Kidney epithelial cell (primary cell): ENCODE measurements at regions not wholly inside any gene's neighbourhood (a gene's known extent, or its start where the extent isn't known, plus 50 kb on each side); places are given as distances from the start of the nearest gene placed in this dataset.

Experiments used
- DNase-seq: peaks from one replicate; pipeline ENCODE4 v3.0.0-alpha.2; 2010; ENCODE audit warnings: low read depth
- H3K27me3 ChIP-seq: 2 replicates; pipeline ENCODE4 v1.6.0; 2011; ENCODE audit warnings: low read length; ENCODE audit not compliant: control insufficient read depth, insufficient read depth
- H3K36me3 ChIP-seq: 2 replicates; pipeline ENCODE4 v1.5.1; 2011; ENCODE audit warnings: low read length; ENCODE audit not compliant: control insufficient read depth, insufficient read depth
- H3K4me3 ChIP-seq: 2 replicates; pipeline ENCODE4 v1.5.1; 2011; ENCODE audit warnings: low read depth, mild to moderate bottlenecking, control low read depth, low read length
- CTCF ChIP-seq: IDR thresholded peaks from 2 replicates; pipeline ENCODE4 v1.5.1; 2011; ENCODE audit warnings: mild to moderate bottlenecking, moderate library complexity, low read length, control low read depth, inconsistent platforms; ENCODE audit not compliant: insufficient read depth, poor library complexity, severe bottlenecking

GRCh38 chrX:113973706-113974105 lies 610.2 kb upstream of the HTR2C start:
- H3K27me3 ChIP-seq: no peaks in the 10 kb centered on the region
- H3K36me3 ChIP-seq: no peaks in the 10 kb centered on the region
- no peak overlapping the region for H3K4me3 ChIP-seq
- DNase-seq: no peak
- TF ChIP-seq CTCF: no peak

GRCh38 chrX:113966791-113967190 lies 617.1 kb upstream of the HTR2C start:
- Histone ChIP-seq H3K4me3 (no peak overlapping the region), H3K27me3 (no peaks in the 10 kb centered on the region), H3K36me3 (no peaks in the 10 kb centered on the region)
- DNase-seq: no peak
- TF ChIP-seq CTCF: no peak

DNA sequence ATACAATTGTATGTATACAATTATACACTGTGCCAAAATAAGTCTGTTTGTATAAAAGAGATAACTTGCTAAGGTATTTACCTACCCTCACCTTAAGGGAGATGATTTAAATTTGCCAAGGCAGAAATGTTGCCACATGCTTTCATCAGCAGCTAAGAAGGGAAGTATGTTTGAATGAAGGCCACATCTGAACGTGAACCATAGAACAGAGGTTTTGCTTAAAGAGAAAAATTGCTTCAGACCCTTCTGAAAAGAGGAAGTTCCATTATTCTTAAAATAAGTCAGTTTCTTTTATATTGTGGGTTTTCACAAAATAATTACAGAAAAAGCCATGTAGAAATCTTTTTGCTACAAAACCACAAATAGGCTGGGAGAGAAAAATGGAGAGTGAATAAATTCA lies 621.5 kb upstream of the HTR2C start:
- H3K4me3 ChIP-seq: no peak overlapping the region
- no peaks in the 10 kb centered on the region for H3K36me3 ChIP-seq
- no peak for TF ChIP-seq CTCF
- no peaks in the 10 kb centered on the region for H3K27me3 ChIP-seq
- DNase-seq: no peak

GRCh38 chrX:113959912-113960626 lies 623.8 kb upstream of the HTR2C start:
- TF ChIP-seq CTCF: no peak
- Histone ChIP-seq H3K27me3 (no peaks in the 10 kb centered on the region), H3K4me3 (no peak overlapping the region), H3K36me3 (no peaks in the 10 kb centered on the region)
- no peak for DNase-seq

DNA sequence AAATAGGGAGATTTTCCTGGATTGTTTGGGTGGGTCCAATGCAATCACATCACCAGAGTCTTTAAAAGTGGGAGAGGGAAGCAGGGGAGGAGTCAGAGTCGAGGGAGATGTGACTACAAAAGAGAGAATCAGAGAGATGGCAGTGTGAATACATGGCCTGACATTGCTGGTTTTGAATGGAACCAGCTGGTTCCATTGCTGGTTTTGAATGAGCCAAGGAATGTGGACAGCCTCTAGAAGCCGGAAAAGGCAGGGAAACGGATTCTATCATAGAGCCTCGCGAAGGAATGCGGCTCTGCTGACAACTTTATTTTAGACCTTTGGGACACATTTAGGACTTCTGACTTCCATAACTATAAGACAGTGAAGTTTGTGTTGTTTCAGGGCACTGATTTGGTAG lies 627.0 kb upstream of the HTR2C start:
- H3K27me3 ChIP-seq: no peaks in the 10 kb centered on the region
- no peak for TF ChIP-seq CTCF
- no peak overlapping the region for H3K4me3 ChIP-seq
- H3K36me3 ChIP-seq: no peaks in the 10 kb centered on the region
- DNase-seq: no peak

DNA sequence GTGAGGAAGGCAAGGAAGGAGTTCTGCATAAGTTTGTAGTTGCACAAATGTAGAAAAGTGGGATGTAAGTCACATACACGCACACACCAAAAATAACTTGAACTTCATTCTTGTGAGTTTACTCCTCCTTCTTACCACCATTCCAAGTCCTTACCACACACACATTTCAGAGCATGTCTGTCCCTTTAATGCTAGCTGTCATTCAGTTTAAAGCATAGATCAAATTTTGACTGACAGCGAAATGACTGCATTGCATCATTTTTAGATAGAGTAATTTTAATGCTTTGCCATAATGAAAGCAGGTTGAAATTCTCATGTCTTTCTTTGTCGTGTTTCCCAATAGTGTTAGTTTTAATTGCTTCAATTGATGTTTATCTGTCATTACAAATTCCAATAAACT lies 629.6 kb upstream of the HTR2C start:
- Histone ChIP-seq H3K36me3 (no peaks in the 10 kb centered on the region), H3K27me3 (no peaks in the 10 kb centered on the region), H3K4me3 (no peak overlapping the region)
- no peak for TF ChIP-seq CTCF
- DNase-seq: no peak
